GM12892 (cell line): ENCODE measurements at regions not wholly inside any gene's neighbourhood (a gene's known extent, or its start where the extent isn't known, plus 50 kb on each side); places are given as distances from the start of the nearest gene placed in this dataset.

ENCODE experiments used
- POLR2A ChIP-seq: IDR thresholded peaks from 2 replicates; pipeline ENCODE4 v1.6.1; 2011; ENCODE audit warnings: low read depth, low read length, control low read depth
- POLR2AphosphoS5 ChIP-seq: IDR thresholded peaks from 2 replicates; pipeline ENCODE4 v1.6.1; 2011; ENCODE audit warnings: low read depth, low read length, control low read depth

- TF ChIP-seq POLR2A (no peak), POLR2AphosphoS5 (no peak)
Observed at GRCh38 chr2:204122425-204122824, 185.9 kb downstream of the ICOS start.
